A549 (cell line): ENCODE measurements at regions not wholly inside any gene's neighbourhood (a gene's known extent, or its start where the extent isn't known, plus 50 kb on each side); places are given as distances from the start of the nearest gene placed in this dataset.
A peak's percentile ranks its signal among the peaks of the same experiment; 100 is the strongest.

Source experiments
- ATAC-seq, 2 experiments: fragments of 200-7000 bp in 1 of 2; fragments of >200 bp in 1 of 2; cut with Nextera tagmentation in 1 of 2; cut with Tn5 transposase in 1 of 2; 3 replicates each; pipeline versions ENCODE4 v1.8.0 to v1.9.1; 2018 to 2020; ENCODE audit warnings: mild to moderate bottlenecking in 1 of 2, moderate library complexity in 1 of 2
- CTCF ChIA-PET: fragments of 300-600 bp; sonication (Branson Sonifier 250); formaldehyde crosslinking; extraction: SDS; loops from one replicate; lab custom pipeline; 2021; ENCODE audit warnings: antibody characterized with exemption, inconsistent platforms; lab: Yijun Ruan, JAX
- POLR2A ChIA-PET: fragments of 350-600 bp; formaldehyde crosslinking; extraction: SDS; loops from one replicate; lab custom pipeline; 2021; ENCODE audit warnings: antibody characterized with exemption, inconsistent platforms; lab: Yijun Ruan, JAX
- DNase-seq, 2 experiments: peaks; one replicate each; pipeline versions ENCODE4 v3.0.0 to v3.0.0-alpha.2; 2011 to 2016; ENCODE audit warnings: low read depth in 1 of 2, low spot score in 1 of 2
- FAIRE-seq: peaks from 2 replicates; lab custom pipeline; 2011; peaks lifted over from hg19 to GRCh38; lab: Jason Lieb, UNC
- H3K27ac ChIP-seq, 2 experiments: fragments of >200 bp; sonication (Bioruptor Twin); formaldehyde crosslinking; 3 replicates each; pipeline ENCODE4 v1.5.1; 2016 to 2017
- H3K4me1 ChIP-seq: fragments of >200 bp; sonication (Bioruptor Twin); formaldehyde crosslinking; 3 replicates; pipeline ENCODE4 v1.6.1; 2016
- H3K4me2 ChIP-seq: fragments of >200 bp; sonication (Bioruptor Twin); formaldehyde crosslinking; 3 replicates; pipeline ENCODE4 v1.6.1; 2016
- H3K4me3 ChIP-seq: fragments of >200 bp; sonication (Bioruptor Twin); formaldehyde crosslinking; 3 replicates; pipeline ENCODE4 v1.5.1; 2016
- H3K9me3 ChIP-seq: fragments of >200 bp; sonication (Bioruptor Twin); formaldehyde crosslinking; 3 replicates; pipeline ENCODE4 v1.6.1; 2016
- CEBPB ChIP-seq, 2 experiments: fragments of >200 bp in 1 of 2; sonication (Bioruptor Twin) in 1 of 2; formaldehyde crosslinking in 1 of 2; IDR thresholded peaks; 2 replicates each; pipeline ENCODE4 v1.6.1; 2012 to 2016
- EHMT2 ChIP-seq: fragments of 200-600 bp; sonication (generic); IDR thresholded peaks from 2 replicates; pipeline ENCODE4 v1.6.1; 2016; ENCODE audit warnings: antibody characterized with exemption, low read depth, mild to moderate bottlenecking, moderate library complexity
- EP300 ChIP-seq, 2 experiments: fragments of >200 bp; sonication (Bioruptor Twin); formaldehyde crosslinking; IDR thresholded peaks; 2 replicates in 1 of 2; 3 replicates in 1 of 2; pipeline ENCODE4 v1.6.1; 2016 to 2017
- ESRRA ChIP-seq: fragments of 150-350 bp; IDR thresholded peaks from 2 replicates; pipeline ENCODE4 v1.6.1; 2014; ENCODE audit warnings: mild to moderate bottlenecking, low read length, borderline replicate concordance
- FOSL2 ChIP-seq, 2 experiments: fragments of 450-650 bp in 1 of 2; fragments of >200 bp in 1 of 2; sonication (Bioruptor Twin) in 1 of 2; formaldehyde crosslinking; IDR thresholded peaks; 2 replicates each; pipeline versions ENCODE4 v1.5.0 to v1.6.1; 2016 to 2020; ENCODE audit warnings: mild to moderate bottlenecking in 1 of 2, moderate library complexity in 1 of 2
- HOXA7 ChIP-seq: fragments of 250-450 bp; sonication (Bioruptor Pico); IDR thresholded peaks from 2 replicates; pipeline ENCODE4 v1.5.0; 2020; ENCODE audit warnings: mild to moderate bottlenecking, moderate library complexity
- JUN ChIP-seq, 2 experiments: fragments of >200 bp; sonication (Bioruptor Twin); formaldehyde crosslinking; IDR thresholded peaks; 2 replicates in 1 of 2; 3 replicates in 1 of 2; pipeline ENCODE4 v1.6.1; 2016 to 2017
- KDM1A ChIP-seq: fragments of 200-600 bp; sonication (generic); IDR thresholded peaks from 2 replicates; pipeline ENCODE4 v1.6.1; 2016; ENCODE audit warnings: low read depth, mild to moderate bottlenecking
- NFE2L2 ChIP-seq: fragments of 150-350 bp; conservative IDR thresholded peaks from 2 replicates; pipeline ENCODE4 v1.6.1; 2014; ENCODE audit warnings: low read length
- NR3C1 ChIP-seq: fragments of >200 bp; sonication (Bioruptor Twin); formaldehyde crosslinking; IDR thresholded peaks from 3 replicates; pipeline ENCODE4 v1.6.1; 2017
- POLR2A ChIP-seq: IDR thresholded peaks from 2 replicates; pipeline ENCODE4 v1.6.1; 2012; ENCODE audit warnings: mild to moderate bottlenecking, low read length
- RAD21 ChIP-seq, 2 experiments: fragments of >200 bp in 1 of 2; sonication (Bioruptor Twin) in 1 of 2; formaldehyde crosslinking in 1 of 2; IDR thresholded peaks in 1 of 2; conservative IDR thresholded peaks in 1 of 2; 2 replicates in 1 of 2; 3 replicates in 1 of 2; pipeline ENCODE4 v1.6.1; 2012 to 2018; ENCODE audit warnings: inconsistent platforms in 1 of 2
- RARB ChIP-seq: fragments of 250-450 bp; sonication (Bioruptor Pico); IDR thresholded peaks from 2 replicates; pipeline ENCODE4 v1.8.0; 2021; ENCODE audit warnings: mild to moderate bottlenecking, moderate library complexity
- SMC3 ChIP-seq: fragments of >200 bp; sonication (Bioruptor Twin); formaldehyde crosslinking; IDR thresholded peaks from 3 replicates; pipeline ENCODE4 v1.6.1; 2018; ENCODE audit warnings: inconsistent platforms
- TFCP2L1 ChIP-seq: fragments of 250-450 bp; sonication (Bioruptor Pico); IDR thresholded peaks from 2 replicates; pipeline ENCODE4 v1.5.0; 2021; ENCODE audit warnings: mild to moderate bottlenecking
- TP53 ChIP-seq: fragments of 250-450 bp; sonication (Bioruptor Pico); IDR thresholded peaks from 2 replicates; pipeline ENCODE4 v1.5.0; 2021; ENCODE audit warnings: mild to moderate bottlenecking, moderate library complexity
- ZFP36 ChIP-seq: fragments of 450-650 bp; IDR thresholded peaks from 2 replicates; pipeline ENCODE4 v1.6.1; 2014; ENCODE audit warnings: borderline replicate concordance; ENCODE audit not compliant: partially characterized antibody
- WGBS: methylation state at CpG from one replicate; pipeline ENCODE4 v1.1.6; 2017; ENCODE audit errors: missing lambda C conversion rate; 5-methylcytosine and 5-hydroxymethylcytosine counted together
- TF ChIP-seq, protein P1 (sequence below): IDR thresholded peaks from 2 replicates; pipeline ENCODE4 v1.6.1; 2012; ENCODE audit warnings: low read depth, borderline replicate concordance
- TF ChIP-seq, protein P2 (sequence below): IDR thresholded peaks from 2 replicates; pipeline ENCODE4 v1.6.1; 2012
- TF ChIP-seq, protein P3 (sequence below): fragments of 250-450 bp; sonication (Bioruptor Pico); IDR thresholded peaks from 2 replicates; pipeline ENCODE4 v1.5.0; 2020; ENCODE audit warnings: low read depth, mild to moderate bottlenecking, moderate library complexity
- TF ChIP-seq, protein P4 (sequence below): fragments of 150-350 bp; IDR thresholded peaks from 2 replicates; pipeline ENCODE4 v1.6.1; 2014; ENCODE audit warnings: low read depth, mild to moderate bottlenecking, low read length

DNA sequence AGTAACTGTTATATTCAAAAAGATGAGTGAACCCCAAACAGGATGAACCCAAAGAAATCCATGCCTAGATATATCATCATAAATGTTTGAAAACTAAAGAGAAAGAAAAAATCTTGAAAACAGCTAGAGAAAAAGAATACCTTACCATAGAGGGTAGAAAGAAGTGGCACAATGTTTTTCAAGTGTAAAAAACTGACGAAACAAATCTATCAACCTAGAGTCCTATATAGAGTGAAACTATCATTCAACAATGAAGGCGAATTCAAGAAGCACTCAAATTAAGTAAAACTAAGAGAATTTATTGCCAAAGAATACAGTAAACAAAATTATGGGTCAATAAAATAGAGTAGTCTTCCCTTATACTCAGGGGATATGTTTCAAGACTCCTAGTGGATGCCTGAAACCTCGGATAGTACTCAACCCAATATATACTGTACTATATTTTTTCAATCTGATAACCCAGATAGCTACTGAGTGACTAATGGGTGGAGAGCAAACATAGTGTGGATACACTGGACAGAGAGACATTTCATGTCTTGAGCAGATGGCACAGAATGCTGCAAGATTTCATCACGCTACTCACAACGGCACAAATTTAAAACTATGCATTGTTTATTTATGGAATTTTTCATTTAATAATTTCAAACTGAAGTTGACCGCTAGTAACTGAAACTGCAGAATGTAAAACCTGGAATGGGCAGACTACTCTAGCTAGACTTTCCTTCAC, 52.6 kb upstream of the TMEM106B start (continued):
- TF ChIP-seq, protein P1, sequence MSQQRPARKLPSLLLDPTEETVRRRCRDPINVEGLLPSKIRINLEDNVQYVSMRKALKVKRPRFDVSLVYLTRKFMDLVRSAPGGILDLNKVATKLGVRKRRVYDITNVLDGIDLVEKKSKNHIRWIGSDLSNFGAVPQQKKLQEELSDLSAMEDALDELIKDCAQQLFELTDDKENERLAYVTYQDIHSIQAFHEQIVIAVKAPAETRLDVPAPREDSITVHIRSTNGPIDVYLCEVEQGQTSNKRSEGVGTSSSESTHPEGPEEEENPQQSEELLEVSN, result no peak
- no peak for TF ChIP-seq NR3C1
- TF ChIP-seq HOXA7 (CRISPR knock-in tag), result no peak
- no peak for TF ChIP-seq TP53 (CRISPR knock-in tag)
- TF ChIP-seq, protein P2, sequence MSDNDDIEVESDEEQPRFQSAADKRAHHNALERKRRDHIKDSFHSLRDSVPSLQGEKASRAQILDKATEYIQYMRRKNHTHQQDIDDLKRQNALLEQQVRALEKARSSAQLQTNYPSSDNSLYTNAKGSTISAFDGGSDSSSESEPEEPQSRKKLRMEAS, result peak; percentile 72
- no peak for TF ChIP-seq POLR2A
- TF ChIP-seq SMC3, result peak; percentile 23; the same call in 1 of the 3 replicates
- peak; percentile 29 to 40; a peak in 2 of 5 replicates for TF ChIP-seq RAD21 (conservative IDR thresholded peaks at IDR 0.05 in 1 of 2, IDR thresholded peaks at IDR 0.05 in 1 of 2)
- TF ChIP-seq, protein P3, sequence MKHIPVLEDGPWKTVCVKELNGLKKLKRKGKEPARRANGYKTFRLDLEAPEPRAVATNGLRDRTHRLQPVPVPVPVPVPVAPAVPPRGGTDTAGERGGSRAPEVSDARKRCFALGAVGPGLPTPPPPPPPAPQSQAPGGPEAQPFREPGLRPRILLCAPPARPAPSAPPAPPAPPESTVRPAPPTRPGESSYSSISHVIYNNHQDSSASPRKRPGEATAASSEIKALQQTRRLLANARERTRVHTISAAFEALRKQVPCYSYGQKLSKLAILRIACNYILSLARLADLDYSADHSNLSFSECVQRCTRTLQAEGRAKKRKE (CRISPR knock-in tag), result no peak
- TF ChIP-seq, protein P4, sequence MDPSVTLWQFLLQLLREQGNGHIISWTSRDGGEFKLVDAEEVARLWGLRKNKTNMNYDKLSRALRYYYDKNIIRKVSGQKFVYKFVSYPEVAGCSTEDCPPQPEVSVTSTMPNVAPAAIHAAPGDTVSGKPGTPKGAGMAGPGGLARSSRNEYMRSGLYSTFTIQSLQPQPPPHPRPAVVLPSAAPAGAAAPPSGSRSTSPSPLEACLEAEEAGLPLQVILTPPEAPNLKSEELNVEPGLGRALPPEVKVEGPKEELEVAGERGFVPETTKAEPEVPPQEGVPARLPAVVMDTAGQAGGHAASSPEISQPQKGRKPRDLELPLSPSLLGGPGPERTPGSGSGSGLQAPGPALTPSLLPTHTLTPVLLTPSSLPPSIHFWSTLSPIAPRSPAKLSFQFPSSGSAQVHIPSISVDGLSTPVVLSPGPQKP, result no peak
- peak; percentile 38 to 64; a peak in 2 of 5 replicates for TF ChIP-seq JUN (IDR thresholded peaks at IDR 0.05)
- peak; percentile 54 to 88; a peak in 3 of 4 replicates for TF ChIP-seq CEBPB (IDR thresholded peaks at IDR 0.05)
- TF ChIP-seq EHMT2, result no peak
- TF ChIP-seq TFCP2L1, result no peak
- no peak for TF ChIP-seq ESRRA
- TF ChIP-seq EP300 (IDR thresholded peaks at IDR 0.05), result peak; percentile 43 to 76; a peak in 3 of 5 replicates
- no peak for TF ChIP-seq KDM1A

DNA sequence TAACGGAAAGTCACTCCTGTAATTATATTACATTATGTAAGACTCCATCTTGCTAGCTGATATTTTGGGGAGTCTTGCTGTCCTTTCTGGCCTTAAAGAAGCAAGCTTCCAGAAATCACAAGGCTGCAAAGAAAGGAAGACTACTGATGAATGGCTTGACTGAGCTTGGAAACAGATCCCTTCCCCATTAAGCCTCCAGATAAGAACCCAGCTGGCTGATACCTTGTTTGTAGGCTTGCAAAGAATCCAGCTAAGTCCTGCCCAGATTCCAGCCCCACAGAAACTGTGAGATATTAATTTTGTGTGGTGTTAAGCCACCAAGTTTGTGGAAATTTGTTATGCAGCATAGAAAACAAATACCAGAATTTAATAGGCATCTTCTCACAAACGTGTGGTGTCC, 49.9 kb upstream of the TMEM106B start:
- ChIA-PET CTCF (no interaction called here), POLR2A (interaction anchor here (0.8 kb wide), 1 partner anchor 50 kb away, joined by 6 read pairs; the partner anchor contains the start of gene TMEM106B)
- ATAC-seq (no peak), FAIRE-seq (no peak), DNase-seq (no peak)
- no peak overlapping the region for H3K4me3 ChIP-seq
- no peak for TF ChIP-seq NFE2L2
- TF ChIP-seq, protein P1, result no peak
- TF ChIP-seq ZFP36, result no peak
- TF ChIP-seq FOSL2 (IDR thresholded peaks at IDR 0.05), result no peak
- no peak for TF ChIP-seq FOSL2 (CRISPR knock-in tag; IDR thresholded peaks at IDR 0.05)
- no peak for TF ChIP-seq RARB
- TF ChIP-seq JUN (IDR thresholded peaks at IDR 0.05), result no peak
- no peak overlapping the region for H3K4me2 ChIP-seq
- 75% methylated on average over 2 of the region's 2 CpGs for WGBS
- H3K9me3 ChIP-seq, result peaks cover 20% of the 10 kb centered on the region; the same call in 2 of the 3 replicates
- H3K4me1 ChIP-seq, result peaks cover 39% of the 10 kb centered on the region
- peak overlapping the region; percentile 43 to 82 for H3K27ac ChIP-seq
